Right lobe of liver (tissue), 6 donors: ENCODE measurements at regions not wholly inside any gene's neighbourhood (a gene's known extent, or its start where the extent isn't known, plus 50 kb on each side); places are given as distances from the start of the nearest gene placed in this dataset.
A peak's percentile ranks its signal among the peaks of the same experiment; 100 is the strongest.

ENCODE experiments used
- ATAC-seq, 4 donors: fragments of 200-7000 bp; cut with Tn5 transposase; one replicate each; pipeline ENCODE4 v1.9.1; 2020; ENCODE audit warnings: mild to moderate bottlenecking in 4 of 4, moderate library complexity in 4 of 4
- DNase-seq, 3 donors: peaks; one replicate each; pipeline ENCODE4 v3.0.0-alpha.2; 2020
- H3K27ac ChIP-seq, 3 donors: fragments of 200-600 bp; one replicate each; pipeline ENCODE4 v1.8.0; 2022
- H3K27me3 ChIP-seq, 2 donors: fragments of 200-600 bp; one replicate each; pipeline ENCODE4 v1.8.0; 2022
- H3K36me3 ChIP-seq, 4 donors: fragments of 200-600 bp; sonication (generic) in 1 of 4; one replicate each; pipeline versions ENCODE4 v1.5.1 to v1.8.0; 2017 to 2022; ENCODE audit warnings: control low read depth in 1 of 4
- H3K4me1 ChIP-seq, 4 donors: fragments of 200-600 bp; sonication (generic) in 1 of 4; one replicate each; pipeline versions ENCODE4 v1.5.1 to v1.8.0; 2017 to 2022; ENCODE audit warnings: control low read depth in 1 of 4
- H3K4me3 ChIP-seq, 3 donors: fragments of 200-600 bp; one replicate each; pipeline ENCODE4 v1.8.0; 2022
- H3K9me3 ChIP-seq, 4 donors: fragments of 200-600 bp; sonication (generic) in 1 of 4; one replicate each; pipeline versions ENCODE4 v1.5.1 to v1.8.0; 2017 to 2022; ENCODE audit warnings: control low read depth in 1 of 4
- CTCF ChIP-seq, 4 donors: fragments of 200-600 bp in 3 of 4; fragments of 450-650 bp in 1 of 4; IDR thresholded peaks; one replicate each; pipeline versions ENCODE4 v1.5.1 to v1.8.0; 2016 to 2022; ENCODE audit warnings: antibody characterized with exemption in 4 of 4, mild to moderate bottlenecking in 2 of 4
- POLR2A ChIP-seq: fragments of 450-650 bp; IDR thresholded peaks from one replicate; pipeline ENCODE4 v1.6.1; 2017; ENCODE audit warnings: antibody characterized with exemption, mild to moderate bottlenecking
- WGBS: methylation state at CpG from one replicate; pipeline ENCODE4 v1.1.6; 2018; ENCODE audit warnings: low coverage, low lambda C conversion rate; ENCODE audit not compliant: insufficient coverage; ENCODE audit errors: missing lambda C conversion rate; 5-methylcytosine and 5-hydroxymethylcytosine counted together
- intact Hi-C, 2 donors: fragments of 100-400 bp; cut with DNase I; formaldehyde crosslinking; loops; one replicate each; pipeline versions ENCODE4 v1.11.2 to v1.14.1; 2022
- donor health status: DM: no; HTN: yes; CAD: no.
- donor health status: DM: no; HTN: no; CAD: no.
- donor health status: DM: no; HTN: no; CAD: no.
- donor health status: DM: no; HTN: yes; CAD: no.
- donor health status: DM: no; HTN: yes; CAD: no.

- H3K27ac ChIP-seq, result no peak overlapping the region
- no peaks in the 10 kb centered on the region for H3K27me3 ChIP-seq
- H3K4me1 ChIP-seq, result no peaks in the 10 kb centered on the region
- no peak overlapping the region for H3K4me3 ChIP-seq
- intact Hi-C loops, result no loop called here
- TF ChIP-seq CTCF (IDR thresholded peaks at IDR 0.05) (no peak), POLR2A (no peak)
- 80% methylated on average over 2 of the region's 4 CpGs for WGBS
- peak in 1 of 3 donors; percentile 31 for DNase-seq
- H3K9me3 ChIP-seq, result no peaks in the 10 kb centered on the region
- no peaks in the 10 kb centered on the region for H3K36me3 ChIP-seq
- ATAC-seq, result no peak
These were observed 98.7 kb downstream of the VAPA start for GRCh38 chr18:10012526-10012925.

GRCh38 chr18:10013621-10014543, 100.1 kb downstream of the VAPA start:
- no peaks in the 10 kb centered on the region for H3K4me1 ChIP-seq
- intact Hi-C loops, result no loop called here
- TF ChIP-seq POLR2A, result no peak
- no peak for TF ChIP-seq CTCF (IDR thresholded peaks at IDR 0.05)
- 51% methylated on average over 9 of the region's 17 CpGs for WGBS
- no peaks in the 10 kb centered on the region for H3K27me3 ChIP-seq
- H3K27ac ChIP-seq, result no peak overlapping the region
- H3K36me3 ChIP-seq, result no peaks in the 10 kb centered on the region
- DNase-seq (peak in 1 of 3 donors; percentile 27), ATAC-seq (no peak)
- no peaks in the 10 kb centered on the region for H3K9me3 ChIP-seq
- H3K4me3 ChIP-seq, result no peak overlapping the region

GRCh38 chr18:10015288-10015701, 101.5 kb downstream of the VAPA start:
- no peak for ATAC-seq
- no peaks in the 10 kb centered on the region for H3K4me1 ChIP-seq
- no peaks in the 10 kb centered on the region for H3K27me3 ChIP-seq
- no peaks in the 10 kb centered on the region for H3K36me3 ChIP-seq
- intact Hi-C loops, result no loop called here
- H3K9me3 ChIP-seq, result no peaks in the 10 kb centered on the region
- no peak overlapping the region for H3K27ac ChIP-seq
- no peak for TF ChIP-seq CTCF (IDR thresholded peaks at IDR 0.05)
- TF ChIP-seq POLR2A, result no peak
- WGBS, result 50% methylated on average over 9 of the region's 9 CpGs
- no peak overlapping the region for H3K4me3 ChIP-seq
- DNase-seq, result peak in 1 of 3 donors; percentile 13

- ATAC-seq (peak in 2 of 4 donors; percentile 40 to 53), DNase-seq (peak in 1 of 3 donors; percentile 35)
- Histone ChIP-seq H3K27me3 (no peaks in the 10 kb centered on the region), H3K9me3 (no peaks in the 10 kb centered on the region), H3K36me3 (no peaks in the 10 kb centered on the region), H3K4me1 (no peaks in the 10 kb centered on the region), H3K4me3 (no peak overlapping the region), H3K27ac (no peak overlapping the region)
- intact Hi-C loops, result no loop called here
- TF ChIP-seq CTCF (IDR thresholded peaks at IDR 0.05) (peak in 2 of 4 donors; percentile 6 to 8), POLR2A (no peak)
- 47% methylated on average over 7 of the region's 7 CpGs for WGBS
These were observed 102.4 kb downstream of the VAPA start for GRCh38 chr18:10015941-10016819.
